Activated naive CD8-positive, alpha-beta T cell treated with anti-CD3 and anti-CD28 coated beads, Interleukin-2, amount 50 U/mL, for 16 hours (primary cell): ENCODE measurements at regions not wholly inside any gene's neighbourhood (a gene's known extent, or its start where the extent isn't known, plus 50 kb on each side); places are given as distances from the start of the nearest gene placed in this dataset.

Experiments used
- DNase-seq: peaks from one replicate; pipeline ENCODE4 v3.0.0-alpha.2; 2020; ENCODE audit warnings: low read depth, low spot score

DNA sequence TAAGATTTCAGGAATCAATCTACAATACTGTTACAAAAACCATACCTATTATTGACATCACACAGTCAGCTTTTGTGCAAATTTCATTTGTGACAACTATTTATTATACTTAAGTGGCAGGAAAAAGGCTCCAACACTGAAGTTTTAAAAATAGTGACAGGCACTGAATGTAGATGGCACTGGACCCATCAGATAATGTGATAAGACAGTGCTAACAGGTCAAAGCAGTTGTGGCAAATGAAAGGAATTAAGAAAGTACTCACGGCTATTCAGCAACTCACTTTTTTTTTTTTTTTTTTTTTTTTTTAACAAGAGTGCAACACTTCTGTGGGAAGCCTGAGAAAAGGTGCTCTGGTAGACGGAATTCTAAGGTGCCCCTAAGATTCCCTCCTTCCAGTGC, 115.0 kb upstream of the MEF2C start:
- no peak for DNase-seq

DNA sequence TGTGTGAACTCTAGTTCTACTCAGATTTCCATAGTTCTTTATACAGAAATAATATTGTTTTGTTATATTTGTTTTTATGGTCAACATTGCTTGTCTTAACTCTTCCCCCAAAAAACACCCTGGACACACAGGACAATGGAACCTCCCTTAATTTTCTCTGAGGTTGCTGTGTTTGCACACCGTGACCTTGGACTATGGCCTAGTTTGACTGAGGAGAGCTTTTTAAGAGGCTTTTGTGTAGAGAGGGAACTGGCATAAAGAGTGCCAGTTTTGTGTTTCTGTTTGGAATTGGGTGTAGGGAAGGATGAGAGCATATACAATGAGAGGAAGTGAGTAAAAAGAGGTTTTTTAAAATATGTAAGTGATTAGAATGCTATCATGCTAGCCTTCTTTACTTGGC, 101.1 kb upstream of the MEF2C start:
- no peak for DNase-seq

DNA sequence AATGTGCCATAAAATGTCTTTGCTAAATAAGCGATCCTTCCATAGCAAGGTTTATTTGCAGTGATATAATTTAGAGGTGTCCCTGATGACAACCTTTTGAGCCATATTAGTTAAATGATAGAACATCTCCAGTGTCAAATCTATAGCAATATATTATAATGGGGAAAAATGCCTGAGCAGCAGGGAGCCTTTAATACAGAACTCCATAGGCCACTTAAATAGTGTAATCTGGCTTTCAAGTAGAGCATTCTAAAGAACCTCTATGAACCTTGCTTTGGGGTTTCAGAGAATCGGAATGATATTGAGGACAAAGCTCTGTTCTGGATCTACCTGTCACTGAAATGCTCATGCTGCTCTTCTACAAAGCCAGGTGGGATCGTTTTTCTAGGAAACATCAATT, 96.7 kb upstream of the MEF2C start:
- no peak for DNase-seq

DNA sequence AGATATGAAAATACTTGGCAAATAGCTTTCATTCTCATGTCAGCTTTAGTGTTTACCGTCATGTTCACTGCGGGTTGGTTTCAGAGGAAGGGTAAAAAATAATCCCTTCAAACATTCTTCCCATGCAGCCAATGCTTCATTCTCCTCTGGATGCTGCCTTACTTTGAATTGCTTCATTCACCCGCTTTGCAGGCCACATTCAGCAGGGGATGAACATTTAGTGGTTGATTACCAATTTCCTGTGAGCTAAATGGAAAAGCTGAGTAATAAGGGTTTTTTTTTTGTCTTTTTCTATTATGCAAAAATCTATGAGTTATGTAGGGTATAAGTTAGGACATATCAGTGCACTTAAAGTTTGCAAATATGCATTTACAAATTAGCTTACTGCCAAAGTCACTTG, 96.3 kb upstream of the MEF2C start:
- DNase-seq = no peak

DNA sequence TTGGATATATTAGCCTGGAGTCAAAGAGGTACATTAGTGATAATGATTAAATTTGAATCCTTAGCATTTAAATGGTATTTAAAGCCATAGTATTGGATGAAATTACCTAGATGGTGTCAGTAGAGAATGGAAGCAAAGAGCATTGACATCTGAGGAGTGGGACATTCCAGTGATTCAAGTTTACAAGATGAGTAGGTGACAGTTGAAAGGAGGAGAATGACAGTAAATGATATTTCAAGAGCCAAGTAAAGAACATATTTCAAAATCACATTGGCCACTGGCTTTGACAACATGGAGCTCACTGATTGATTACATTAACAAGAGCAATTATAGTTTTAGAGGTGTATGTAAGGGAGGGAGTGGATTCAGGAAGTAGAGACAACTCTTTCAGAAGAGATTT, 93.9 kb upstream of the MEF2C start:
- DNase-seq = no peak

DNA sequence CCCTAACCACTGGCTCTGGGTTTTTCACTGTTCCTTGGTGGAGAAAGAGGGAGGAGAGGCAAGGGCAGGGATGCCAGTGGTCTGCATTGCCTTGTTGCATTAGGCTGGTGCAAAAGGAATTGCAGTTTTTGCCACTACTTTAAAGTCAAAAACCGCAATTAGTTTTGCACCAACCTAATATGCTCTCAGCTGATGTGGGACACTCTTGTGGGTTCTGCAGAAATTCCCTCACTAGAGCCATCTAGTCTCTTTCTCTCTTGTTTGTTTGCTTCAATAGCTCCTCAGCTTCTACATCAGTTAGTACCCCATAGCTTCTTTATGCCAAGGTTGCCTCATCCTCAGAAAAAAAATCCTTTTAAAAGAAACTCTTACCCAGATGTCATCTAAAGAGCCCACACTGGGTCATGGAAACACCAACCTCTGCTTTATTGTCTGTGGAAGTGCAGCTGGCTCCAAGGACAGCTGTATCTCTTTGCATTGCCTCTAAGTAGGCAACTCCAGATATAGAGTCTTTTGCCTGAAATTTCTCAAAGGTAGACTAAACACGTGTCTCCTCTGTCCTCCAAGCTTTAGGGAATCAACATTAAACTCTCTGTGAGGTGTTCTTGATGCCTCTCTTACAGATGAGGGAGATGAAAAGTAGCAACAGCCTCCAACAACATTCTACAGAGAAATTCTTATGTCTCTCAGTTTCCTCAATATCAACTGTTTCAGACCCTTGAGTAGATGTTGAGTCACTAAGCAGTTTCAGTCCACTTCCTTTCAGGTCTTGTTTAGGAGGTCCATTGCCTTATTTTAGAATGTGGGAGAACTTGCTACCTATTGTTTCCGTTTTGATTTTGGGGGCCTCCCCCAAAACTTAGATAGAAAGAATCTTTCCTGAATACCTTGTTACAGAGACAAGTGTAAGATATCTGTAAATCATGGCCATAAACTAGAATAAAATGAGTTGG, 84.9 kb upstream of the MEF2C start:
- DNase-seq = no peak

DNA sequence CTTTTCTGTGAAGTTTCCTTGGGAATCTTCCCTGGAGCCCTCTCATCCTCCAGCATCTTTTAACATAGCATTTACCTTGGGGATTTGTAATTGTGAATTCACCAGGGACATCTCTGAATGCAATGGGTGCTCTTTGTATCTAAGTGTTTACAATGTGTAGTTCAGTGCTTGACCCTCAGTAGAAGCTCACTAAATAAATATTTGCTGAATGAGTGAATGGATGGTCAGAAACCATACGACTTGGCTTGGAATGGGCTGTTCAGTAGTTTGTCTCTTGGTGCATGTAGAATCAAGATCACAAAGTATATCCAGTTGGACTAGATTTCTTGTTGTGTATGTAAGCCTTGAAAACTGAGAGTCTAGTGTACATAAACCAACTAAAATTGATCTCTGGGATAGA, 81.8 kb upstream of the MEF2C start:
- DNase-seq = no peak

DNA sequence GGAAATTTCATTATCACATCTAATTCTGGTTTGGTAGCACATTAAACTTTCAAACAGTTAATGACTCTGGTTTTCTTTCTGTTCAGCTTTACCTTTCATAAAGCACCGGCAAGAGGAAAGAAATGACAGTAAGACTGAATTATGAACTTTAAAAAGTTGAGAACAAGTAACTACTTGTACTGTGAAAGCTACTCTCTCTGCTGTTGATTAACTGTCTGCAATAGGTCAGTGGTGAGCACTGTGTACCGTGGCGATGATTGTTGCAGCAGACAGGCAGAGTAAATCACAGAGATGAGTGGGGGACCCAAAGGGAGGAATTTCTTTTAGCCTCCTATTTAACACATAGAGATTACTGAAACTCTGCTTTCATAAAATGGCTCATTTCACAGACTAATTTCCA, 74.0 kb upstream of the MEF2C start:
- no peak for DNase-seq

DNA sequence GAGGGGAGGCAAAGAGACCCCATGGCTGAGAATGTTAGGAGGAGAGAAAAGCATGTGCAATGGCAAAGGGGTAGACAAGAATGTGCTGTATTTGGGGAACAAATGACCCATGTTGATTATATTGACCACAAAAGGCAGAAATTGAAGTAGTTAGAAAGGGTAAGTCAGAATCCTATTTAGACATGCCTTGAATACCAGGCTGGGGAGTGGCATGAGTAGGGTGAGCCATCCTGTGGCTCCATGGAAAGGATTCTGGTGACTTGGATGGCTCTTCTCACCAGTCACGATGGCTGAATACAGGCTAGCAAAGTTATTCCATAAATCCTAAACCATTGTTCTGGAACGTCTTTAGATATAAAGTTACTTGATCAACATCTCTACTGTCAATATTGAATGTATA, 73.4 kb upstream of the MEF2C start:
- no peak for DNase-seq

DNA sequence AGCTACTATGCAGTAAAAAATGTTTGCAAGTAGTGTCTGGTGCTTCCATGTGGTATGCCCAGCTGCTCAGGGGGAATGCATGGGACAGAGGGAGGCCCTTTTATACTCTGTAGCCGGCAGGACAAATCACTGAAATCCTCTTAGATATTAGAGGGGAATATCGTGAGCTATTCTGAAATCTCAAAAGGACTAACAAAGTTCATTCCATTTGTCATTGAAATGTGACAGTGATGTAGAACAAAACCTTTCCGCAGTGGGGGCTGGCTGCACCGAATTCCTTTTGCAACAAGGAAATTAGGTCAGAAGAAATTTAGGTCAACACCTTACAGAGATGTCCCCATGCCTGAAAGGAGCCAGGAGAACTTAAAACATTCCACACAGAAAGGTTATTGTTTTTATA, 72.4 kb upstream of the MEF2C start:
- no peak for DNase-seq

DNA sequence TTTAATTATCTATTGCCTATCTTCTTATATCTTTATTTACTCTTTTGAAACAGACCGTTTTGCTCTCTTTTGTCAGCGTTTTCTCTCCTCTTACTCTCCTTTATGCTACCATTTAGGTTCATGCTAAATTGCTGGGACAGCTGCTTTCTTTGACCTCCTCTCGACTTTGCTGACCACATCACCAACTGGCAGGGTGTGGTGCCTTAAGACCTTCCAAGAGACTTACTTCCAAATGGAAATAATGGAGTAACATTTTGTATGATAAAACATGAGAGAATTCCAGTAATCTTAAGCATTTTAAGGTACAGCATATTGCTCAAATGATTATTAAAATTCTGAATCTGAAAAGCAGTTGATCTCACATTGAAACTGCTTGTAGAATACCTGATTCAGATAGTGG, 71.5 kb upstream of the MEF2C start:
- DNase-seq = no peak

DNA sequence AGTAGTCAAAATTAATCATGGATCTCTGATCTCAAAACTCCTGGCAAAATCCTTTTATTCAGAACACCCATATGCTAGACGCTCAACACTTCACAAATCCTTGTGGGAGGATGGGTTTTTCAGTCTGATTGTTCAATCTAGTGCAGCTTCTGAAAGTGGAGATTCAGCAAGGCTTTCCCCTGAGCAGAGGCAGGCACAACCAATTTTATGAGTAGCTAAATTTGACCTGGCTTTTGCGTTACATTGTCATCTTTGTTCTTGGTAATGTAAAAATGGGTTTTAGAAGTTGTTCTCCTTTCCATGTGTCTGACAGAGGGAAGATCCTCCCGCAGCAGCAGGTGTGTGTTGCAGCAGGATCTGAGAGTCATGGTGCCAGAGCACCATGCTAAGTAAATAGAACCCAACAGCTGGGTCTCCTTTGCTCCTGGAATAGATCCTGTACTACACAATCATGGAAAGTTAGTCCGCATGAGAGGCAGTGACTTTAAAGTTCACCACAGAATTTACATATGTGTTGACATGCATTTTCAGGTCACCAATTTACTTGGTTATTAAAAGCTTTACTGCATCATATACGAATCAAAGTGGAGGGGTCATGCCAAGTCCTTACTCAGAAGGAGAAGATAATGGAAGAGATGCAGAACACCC, 70.1 kb upstream of the MEF2C start:
- no peak for DNase-seq

DNA sequence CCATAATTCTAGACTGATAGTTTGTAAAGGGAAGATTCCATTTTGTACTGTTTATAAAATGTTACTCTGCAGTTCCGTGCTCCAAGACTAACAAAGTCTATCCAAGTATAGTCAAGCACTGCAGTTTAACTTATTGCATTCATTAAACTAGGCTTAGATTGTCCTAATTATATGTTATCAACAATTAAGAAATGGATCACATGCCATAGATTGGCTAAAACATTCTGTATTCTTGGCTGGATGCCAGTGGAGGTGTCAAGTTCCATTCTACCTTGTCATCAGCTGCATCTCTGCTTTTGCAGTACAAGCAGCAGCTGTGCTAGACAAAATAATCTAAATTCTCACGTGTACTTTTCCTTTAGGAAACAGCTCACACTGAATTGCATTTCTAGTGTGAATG, 69.4 kb upstream of the MEF2C start:
- no peak for DNase-seq

DNA sequence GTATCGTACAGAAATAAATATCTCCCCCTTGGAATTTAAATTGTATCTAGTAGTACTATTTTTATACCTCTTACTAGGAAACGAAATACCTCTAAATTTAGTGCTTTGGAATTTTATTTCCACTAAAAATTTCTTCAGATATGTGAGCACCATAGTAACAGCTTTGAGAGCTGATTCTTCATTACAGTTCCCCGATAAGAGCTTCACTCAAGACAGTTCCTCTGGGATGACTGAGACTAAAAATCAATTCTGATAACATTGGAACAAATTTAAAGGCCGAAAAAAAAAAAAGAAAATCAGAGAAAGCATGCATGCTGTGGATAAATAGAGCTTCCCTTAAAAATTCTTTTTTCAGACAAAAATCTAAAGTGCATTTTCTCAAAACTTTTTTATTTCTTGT, 68.5 kb upstream of the MEF2C start:
- no peak for DNase-seq

DNA sequence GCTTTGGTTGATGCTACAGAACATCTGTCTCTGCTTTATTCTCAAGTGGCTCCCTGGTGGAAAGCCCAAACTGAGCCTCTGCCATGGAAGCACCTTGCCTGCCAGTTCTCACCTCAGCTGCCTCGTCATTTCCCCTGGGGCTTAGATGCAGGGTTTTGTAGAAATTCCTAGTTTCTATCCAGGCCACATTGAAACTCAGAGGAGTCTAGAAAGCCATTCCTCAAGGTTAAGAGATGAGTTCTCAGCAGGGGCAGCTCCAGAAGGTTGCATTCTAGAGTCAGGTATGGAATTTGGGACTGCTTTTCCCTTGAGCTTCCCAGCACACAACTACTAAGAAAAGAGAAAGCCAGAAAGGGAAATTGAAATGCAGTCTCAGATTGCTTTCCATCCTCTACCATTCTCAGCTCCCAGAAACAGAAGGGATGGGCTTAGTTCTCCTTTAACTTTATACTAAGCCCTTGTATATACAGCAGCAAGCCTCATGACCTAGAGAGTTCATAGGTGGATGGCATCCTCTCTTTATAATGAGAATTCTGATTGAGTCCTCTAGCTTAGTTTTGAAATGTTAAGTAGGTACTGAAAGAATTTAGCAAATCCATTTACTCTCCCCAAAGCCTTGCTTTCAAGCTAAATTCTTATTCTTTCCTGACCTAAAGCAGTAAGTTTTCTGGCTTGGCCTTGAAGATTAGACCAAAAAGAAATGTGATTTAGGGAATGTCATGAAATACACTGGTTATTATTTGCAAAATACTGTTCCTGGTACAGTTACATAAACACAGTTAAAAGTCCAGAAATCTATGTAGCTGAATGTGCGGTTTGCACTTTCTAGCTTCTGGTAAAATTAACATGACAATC, 66.0 kb upstream of the MEF2C start:
- no peak for DNase-seq

DNA sequence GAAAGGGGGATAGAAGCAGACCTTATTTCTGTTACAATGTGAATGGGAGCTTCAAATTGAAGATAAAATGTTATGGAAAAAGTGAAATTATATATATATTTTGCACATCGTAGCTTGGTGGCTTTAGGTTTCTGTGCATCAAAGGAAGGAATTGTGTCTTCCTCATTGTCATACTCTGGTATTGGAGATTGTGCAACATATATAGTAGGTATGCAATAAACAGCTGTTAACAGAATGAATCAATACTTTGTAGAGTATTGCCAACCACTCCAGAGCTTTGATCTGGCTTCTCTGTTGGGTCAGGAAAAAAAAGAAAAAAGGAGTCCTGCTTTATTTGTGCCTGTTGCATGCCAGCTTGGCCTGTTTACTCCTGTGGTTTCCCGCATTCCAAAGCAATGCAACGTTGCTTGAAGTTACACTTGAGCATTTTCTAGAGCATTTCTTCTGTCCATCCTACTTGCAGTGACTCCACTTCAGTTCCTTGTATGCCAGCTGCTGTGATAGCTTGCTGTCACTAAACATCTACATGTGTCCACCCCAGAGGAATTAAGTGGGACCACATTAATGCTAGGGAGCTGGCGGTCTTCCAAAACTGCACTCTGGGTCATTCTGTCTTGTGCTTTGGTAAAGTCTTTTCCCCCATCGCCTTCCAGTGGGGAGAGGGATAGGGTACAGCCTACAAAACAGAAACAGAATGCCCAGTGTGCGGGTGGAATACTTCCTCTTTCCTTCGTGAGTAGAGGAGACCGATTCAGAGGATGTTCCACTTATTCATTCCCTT, 62.0 kb upstream of the MEF2C start:
- DNase-seq = no peak

DNA sequence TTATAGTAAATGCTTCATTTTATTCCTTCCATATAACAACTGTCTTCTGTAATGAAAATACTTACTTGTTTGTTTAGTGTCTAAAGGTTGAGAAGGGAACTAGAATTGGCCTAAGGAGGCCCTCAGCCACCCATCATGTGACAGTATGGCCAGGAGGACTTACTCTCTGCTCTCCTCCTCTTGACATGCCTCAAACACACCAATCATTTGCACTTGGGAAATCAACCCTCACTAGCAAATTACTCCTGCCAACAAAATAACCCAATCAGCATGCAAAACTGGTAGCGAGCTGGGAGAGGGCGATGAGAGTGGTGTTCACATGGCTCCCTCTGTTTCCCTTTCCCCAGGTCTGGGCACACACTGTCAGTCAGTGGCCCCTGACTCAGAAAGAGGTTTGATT, 58.6 kb upstream of the MEF2C start:
- DNase-seq = no peak

DNA sequence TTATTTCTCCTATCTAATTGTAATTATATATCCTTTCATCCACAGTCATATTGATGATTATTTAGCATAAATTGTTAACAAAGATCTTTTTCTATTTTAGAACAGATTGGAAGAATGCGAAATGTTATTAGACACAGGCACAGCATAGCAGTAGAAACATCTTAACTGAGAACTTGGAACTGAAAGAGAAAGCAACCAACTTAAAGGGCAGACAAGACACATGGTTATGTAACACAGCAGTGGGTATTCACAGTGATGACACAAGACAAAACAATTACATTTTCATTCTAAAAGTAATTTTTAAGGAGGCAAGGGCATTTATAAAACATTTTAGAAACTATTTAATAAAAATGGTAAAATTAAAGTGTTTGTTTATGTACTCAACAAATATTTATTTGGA, 57.7 kb upstream of the MEF2C start:
- no peak for DNase-seq

DNA sequence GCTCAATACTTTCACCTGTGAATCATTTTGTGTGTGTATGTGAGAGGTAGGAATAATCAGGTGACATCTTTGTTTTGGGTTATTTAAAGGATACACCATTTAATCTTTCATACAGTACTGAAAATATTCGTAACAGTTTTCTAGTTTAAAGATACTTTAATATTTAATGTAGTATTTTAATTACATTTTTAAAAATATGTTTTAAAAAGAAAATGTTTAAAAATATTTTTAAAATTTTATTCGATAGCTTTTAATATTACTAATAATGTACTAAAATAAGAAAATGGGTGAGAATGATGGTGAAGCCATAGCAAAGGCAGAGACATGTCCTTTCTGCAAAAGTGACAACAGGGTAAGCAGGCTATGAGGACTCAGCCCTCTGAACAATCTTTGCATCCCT, 56.3 kb upstream of the MEF2C start:
- DNase-seq = no peak

DNA sequence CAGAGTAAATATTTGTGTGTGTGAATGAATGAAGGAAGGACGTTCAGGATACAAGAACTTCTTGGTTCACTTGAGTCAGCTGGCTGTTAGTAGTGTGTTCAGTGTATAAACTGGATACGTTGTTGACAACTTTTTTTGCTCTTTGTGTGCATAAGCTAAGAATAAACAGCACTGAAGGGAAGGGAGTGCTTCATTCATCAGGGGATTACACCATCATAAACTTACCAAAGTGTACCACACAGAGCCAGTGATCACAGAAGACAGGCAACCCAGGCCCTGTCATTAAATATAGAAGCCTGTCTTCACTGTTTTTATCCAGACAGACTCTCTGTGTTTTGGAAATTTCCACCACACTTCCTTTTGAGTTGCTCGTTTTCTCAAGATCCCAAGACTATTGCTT, 55.5 kb upstream of the MEF2C start:
- DNase-seq = no peak

DNA sequence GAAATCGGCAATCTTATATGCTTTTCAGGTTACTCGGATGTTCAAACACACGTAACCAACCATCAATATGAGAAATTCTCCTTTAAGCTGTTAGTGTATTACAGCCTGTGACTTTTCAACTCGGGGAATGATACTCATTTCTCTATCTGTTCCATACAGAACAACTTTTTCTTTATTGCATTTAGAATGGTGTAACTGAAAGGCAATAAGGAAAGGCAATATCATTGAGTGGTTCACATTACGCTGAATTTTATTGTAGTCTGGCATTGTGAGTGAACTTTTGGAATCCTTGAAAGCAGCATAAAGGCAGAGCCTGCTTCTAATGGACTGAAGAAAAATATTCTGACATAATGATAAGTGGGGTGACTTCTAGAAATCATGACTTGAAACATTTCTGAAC, 54.4 kb upstream of the MEF2C start:
- no peak for DNase-seq

DNA sequence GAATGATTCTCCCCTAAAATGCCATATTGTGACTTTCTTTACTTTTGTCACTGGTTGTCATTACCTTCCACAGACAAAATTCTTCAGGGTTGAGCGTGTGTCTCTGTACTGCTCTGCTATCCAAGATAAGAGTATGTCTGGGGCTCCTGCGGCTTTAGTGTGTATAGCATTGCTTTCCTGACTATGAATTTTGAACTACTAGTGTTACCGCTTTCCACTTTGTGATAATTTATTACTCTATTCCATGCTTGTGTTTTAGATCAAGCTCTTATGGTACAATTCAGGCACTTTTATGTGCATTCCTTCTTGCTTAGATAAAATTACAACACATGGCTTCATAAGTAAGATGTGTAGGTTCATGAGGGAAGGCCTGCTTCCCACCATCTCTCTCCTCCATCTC, 51.5 kb upstream of the MEF2C start:
- no peak for DNase-seq
